GM18508 (cell line): ENCODE measurements at regions not wholly inside any gene's neighbourhood (a gene's known extent, or its start where the extent isn't known, plus 50 kb on each side); places are given as distances from the start of the nearest gene placed in this dataset.
"Not testable (repeated sequence)": the region's sequence is repeated elsewhere in the genome, so short reads cannot be mapped to it uniquely, and the experiment has no call there.

Source experiments
- ATAC-seq: cut with Tn5 transposase; IDR thresholded peaks from one replicate; pipeline ENCODE4 v1.9.1; 2021; ENCODE audit warnings: moderate number of reproducible peaks; ENCODE audit not compliant: insufficient read depth, unreplicated experiment

- ATAC-seq = no peak
Observed at GRCh38 chr6:27176096-27176495, 71.4 kb upstream of the PRSS16 start.

- no peak for ATAC-seq
Observed at GRCh38 chr6:27176523-27177484, 70.7 kb upstream of the PRSS16 start.

GRCh38 chr6:27177485-27178406, 69.8 kb upstream of the PRSS16 start:
- no peak for ATAC-seq

DNA sequence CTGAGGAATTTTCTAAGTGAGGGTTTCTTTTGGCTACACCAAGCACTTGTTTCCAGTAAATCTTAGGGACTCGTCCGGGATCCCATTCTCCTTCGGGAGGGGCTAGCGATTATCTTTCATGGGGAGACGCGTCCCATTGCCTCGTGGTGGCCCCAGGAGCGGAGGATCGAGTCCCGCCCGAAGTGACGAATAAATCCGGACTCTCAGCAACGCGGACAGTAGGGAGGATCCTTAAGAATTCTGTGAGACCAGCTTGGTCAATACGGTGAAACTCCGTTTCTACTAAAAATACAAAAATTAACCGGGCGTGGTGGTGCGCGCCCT, 69.1 kb upstream of the PRSS16 start:
- ATAC-seq = no peak

DNA sequence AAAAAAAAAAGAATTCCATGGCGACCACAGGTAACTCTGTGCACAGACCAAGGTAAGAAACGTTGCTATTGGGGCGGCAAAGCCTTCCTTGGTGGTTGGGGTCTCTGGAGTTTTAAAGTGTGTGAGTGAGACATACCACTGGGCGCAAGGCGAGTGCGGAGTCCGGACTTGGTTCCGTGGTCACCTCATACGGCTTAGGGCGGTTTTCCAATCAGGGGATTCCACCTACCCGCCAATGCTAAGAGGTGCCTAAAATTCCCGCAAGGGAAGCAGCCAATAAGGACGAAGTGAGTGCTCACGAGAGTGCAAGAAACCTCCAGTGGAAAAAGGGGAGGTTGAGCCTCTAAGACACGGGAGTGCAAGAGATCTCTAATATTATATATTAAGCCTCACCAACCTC, 68.6 kb upstream of the PRSS16 start:
- no peak for ATAC-seq

GRCh38 chr6:27183060-27183832, 64.3 kb upstream of the PRSS16 start:
- no peak for ATAC-seq

GRCh38 chr6:27187231-27188060, 60.1 kb upstream of the PRSS16 start:
- no peak for ATAC-seq

DNA sequence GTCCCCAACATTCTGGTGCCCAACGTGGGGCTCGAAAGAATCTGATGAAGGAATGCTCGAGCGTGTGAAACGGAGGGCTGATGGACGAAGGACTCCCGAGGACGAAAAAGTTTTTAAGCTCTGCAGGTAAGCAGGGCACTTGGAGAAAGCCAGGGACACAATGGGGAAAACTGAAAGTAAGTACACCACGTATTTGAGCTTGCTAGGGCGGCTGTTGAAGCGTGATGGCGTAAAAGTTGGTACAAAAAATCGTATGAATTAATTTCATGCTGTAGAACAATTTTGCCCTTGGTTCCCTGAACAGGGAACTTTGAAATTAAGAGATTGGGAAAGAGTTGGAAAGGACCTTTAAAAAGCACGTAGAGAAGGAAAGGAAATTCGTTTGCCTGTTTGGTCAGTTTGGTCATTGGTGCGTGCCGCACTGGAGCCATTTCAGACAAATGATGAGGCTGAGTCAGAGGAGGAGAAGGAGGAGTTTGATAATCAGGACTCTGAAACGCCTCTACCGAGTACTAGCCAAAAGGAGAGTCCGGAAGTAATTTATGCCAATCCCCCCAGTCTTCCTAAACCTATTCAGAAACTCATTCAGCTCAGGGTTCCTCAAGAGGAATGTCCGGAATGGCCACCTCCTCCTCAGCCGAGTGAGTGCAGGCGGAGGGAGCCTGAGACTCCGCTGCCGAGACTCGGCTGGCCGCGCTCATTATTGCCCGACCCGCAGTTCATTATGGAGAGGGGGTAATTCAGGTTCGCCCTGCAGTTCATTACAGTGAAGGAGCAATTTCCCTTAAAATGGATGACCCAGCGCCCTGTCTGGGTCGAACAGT, 59.2 kb upstream of the PRSS16 start:
- ATAC-seq = no peak

- no peak for ATAC-seq
Observed at GRCh38 chr6:27188885-27189418, 58.5 kb upstream of the PRSS16 start.

DNA sequence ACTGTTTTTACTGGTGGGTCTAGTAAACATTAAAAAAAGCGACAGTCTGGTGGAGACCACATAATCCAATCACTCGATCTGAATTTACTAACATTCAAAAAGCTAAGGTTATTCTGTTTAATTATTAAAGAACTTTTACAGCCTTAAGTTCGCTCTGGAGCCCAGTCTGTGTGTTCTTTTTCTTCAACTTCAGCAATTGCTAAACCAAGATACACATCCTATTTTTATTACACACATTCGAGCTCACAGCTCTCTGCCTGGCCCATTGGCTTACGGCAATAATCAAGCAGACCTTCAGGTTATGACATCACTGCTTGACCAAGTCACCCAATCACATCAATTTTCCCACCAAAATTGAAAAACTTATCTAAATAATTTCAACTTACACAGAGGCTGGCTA, 57.4 kb upstream of the PRSS16 start:
- no peak for ATAC-seq

DNA sequence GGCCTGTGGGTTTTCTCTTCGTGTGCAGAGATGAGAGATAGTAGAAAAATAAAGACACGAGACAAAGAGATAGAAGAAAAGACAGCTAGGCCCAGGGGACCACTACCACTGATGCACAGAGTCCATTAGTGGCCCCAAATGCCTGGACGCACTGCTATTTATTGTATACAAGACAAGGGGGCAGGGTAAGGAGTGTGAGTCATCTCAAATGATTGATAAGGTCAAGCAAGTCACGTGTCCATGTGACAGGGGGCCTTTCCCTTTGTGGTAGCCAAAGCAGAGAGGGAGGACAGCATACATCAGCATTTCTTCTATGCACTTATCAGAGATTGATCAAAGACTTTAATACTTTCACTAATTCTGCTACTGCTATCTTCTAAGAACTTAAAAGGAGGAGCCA, 53.0 kb upstream of the PRSS16 start:
- not testable (repeated sequence) for ATAC-seq

- ATAC-seq = not testable (repeated sequence)
Observed at GRCh38 chr6:27195547-27195946, 52.0 kb upstream of the PRSS16 start.
